Sigmoid colon (tissue), 4 donors: ENCODE measurements at regions not wholly inside any gene's neighbourhood (a gene's known extent, or its start where the extent isn't known, plus 50 kb on each side); places are given as distances from the start of the nearest gene placed in this dataset.

Experiments used
- CTCF ChIP-seq, 4 experiments: fragments of 450-650 bp in 3 of 4; fragments of 200-600 bp in 1 of 4; IDR thresholded peaks; one replicate each; pipeline ENCODE4 v1.5.1; 2016 to 2019; ENCODE audit warnings: antibody characterized with exemption in 4 of 4, mild to moderate bottlenecking in 3 of 4, moderate library complexity in 2 of 4
- POLR2A ChIP-seq, 2 donors: fragments of 450-650 bp; IDR thresholded peaks; one replicate each; pipeline ENCODE4 v1.6.1; 2016; ENCODE audit warnings: antibody characterized with exemption in 2 of 2, mild to moderate bottlenecking in 2 of 2, moderate library complexity in 2 of 2
- POLR2AphosphoS5 ChIP-seq, 4 donors: sonication (generic); formaldehyde crosslinking; IDR thresholded peaks; one replicate each; pipeline ENCODE4 v1.6.1; 2017; ENCODE audit warnings: antibody characterized with exemption in 4 of 4

GRCh38 chr2:118675531-118675930 is 171.9 kb downstream of the EN1 start:
- TF ChIP-seq POLR2A (IDR thresholded peaks at IDR 0.05) (no peak), CTCF (IDR thresholded peaks at IDR 0.05) (no peak), POLR2AphosphoS5 (IDR thresholded peaks at IDR 0.05) (no peak)
